GM18858 (cell line): ENCODE measurements at regions not wholly inside any gene's neighbourhood (a gene's known extent, or its start where the extent isn't known, plus 50 kb on each side); places are given as distances from the start of the nearest gene placed in this dataset.

Source experiments
- ATAC-seq: cut with Tn5 transposase; IDR thresholded peaks from one replicate; pipeline ENCODE4 v1.9.1; 2021; ENCODE audit not compliant: unreplicated experiment

DNA sequence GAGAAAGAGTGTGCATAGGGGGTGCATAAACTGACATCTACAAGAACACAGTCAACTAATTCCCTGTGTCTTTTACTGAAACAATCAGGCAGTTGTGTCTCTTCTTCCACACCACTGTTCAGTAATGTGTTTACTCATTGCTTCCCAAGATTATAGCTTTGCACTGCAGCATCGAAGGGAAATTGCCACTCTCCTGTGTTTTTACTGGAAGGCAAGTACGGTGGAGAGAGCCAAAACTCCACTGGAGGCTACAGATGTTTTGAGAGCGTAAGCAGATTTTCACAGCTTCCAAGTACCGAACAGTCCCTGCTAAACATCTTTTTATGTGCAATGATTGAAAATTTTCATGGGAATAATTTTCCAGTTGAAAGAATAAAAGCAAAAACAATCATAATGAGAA lies 510.5 kb upstream of the AKR1E2 start:
- ATAC-seq: no peak

DNA sequence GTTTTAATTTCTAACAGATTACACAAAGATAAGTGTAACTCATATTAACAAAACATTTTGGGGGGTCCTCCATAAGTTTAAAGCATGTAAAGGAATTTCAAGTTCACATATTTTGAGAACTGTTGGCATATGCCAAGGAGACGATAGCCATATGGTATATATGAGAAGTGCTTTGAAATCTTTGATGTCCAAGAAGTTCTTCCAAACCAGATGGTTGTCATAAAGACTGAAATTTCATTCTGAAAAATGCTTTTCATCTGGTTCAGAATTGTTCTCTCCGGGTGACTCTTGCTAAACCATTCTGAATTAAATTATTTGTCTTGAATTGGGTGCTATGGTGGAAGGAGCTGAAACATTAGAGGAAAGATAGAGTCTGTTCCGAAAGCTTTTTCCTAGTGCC lies 513.0 kb upstream of the AKR1E2 start:
- ATAC-seq: no peak

DNA sequence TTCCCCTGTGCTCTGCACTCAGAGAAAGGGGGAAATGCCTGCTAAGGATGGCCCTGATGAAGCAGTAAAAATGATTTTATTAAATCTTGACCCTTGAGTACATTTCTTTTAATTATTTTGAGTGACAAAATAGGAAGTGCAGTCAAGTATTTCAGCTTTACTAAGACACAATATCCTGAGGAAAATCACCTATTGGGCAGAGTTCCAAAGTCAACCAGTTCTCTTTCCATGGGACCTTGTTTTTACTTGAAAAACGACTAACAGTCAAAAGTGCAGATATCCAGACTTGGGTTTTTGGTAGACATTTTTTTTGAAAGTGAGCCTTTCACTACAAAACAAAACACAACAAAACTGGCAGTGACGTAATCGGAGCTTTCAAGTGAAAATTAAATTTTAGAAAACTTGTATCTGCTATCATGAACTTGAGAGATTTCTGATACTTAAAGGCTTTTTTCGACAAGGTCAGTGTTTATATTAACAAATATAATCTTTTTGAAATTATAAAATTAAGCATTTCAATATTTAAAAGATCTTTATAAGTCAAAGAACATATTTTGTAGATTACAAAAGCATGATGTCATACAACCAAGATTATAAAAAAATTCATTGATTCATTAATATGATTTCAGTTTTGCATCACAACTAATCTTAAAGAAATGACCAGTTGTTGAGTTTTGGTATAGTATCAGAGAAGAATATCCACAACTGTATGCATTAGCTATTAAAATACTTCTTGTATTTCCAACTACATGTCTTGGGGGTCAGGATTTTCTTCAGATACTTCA lies 513.8 kb upstream of the AKR1E2 start:
- ATAC-seq: no peak

DNA sequence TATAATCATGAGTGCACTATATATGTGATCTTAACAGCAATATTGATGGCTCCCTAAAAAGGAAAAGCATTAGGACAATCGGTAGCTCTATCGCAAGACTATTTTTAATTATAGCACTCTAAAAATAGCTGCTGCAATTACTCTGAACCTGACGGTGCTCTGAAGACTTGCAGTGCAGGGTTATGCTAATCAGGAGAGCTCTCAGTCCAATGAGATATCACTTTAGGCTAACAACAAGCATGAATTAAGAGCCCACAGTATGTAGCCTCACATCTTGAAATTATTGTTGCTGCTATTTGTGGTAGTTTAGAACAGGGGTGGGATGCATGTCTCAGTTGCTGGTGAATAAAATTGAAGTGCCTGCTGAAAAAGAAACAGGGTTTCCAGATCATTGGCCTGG lies 515.8 kb upstream of the AKR1E2 start:
- no peak for ATAC-seq

DNA sequence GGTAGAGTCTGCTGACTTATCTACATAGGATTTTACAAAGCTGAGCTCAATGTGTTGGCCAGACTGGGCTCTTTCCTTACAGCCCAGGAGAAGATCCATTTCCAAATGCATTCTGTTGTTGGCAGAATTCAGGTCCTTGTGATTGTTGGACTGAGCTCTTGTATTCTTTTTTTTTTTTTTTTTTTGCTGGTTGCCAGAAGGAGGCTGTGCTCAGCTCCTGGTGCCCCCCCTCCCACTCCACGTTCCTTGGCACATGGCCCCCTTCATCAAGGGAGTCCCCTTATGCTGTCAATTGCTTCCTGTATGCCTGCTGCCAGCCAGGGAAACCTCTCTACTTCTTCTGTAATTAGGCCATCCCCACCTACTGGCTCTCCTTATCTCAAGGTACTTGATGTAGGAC lies 518.1 kb upstream of the AKR1E2 start:
- no peak for ATAC-seq

DNA sequence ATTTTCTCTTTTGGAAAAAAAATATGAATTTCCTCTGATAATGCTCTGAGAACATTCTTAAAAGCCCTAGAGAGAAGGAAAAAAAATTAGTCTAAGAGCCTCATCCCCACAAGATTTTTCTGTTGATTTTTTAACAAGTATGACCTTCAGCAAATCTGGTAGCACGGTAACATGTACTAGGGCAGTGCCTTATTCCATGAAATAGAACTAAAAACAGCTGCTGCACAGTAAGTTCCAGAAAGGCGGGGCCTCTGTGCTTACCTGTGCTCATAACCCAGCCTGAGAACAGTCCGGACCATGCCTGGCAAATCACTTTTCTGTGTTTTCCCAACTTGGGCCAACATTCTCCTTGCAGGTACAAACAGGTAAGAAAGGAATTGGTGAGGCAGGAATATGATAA lies 519.1 kb upstream of the AKR1E2 start:
- no peak for ATAC-seq

DNA sequence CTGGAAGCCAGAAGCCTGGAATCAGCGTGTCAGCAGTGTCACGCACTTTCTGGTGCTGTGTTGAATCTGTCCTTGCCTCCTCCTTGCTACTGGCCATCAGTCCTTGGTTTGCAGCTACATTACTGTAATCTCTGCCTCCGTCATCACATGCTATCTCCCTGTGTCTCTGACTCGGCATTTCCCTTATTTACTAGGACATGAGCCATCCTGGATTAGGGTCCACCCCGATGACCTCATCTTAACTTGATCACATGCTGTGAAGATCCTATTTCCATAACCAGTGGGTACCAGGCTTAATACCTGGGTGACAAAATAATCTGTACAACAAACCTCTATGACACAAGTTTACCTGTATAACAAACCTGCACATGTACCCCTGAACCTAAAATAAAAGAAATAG lies 518.0 kb upstream of the KLF6 start:
- no peak for ATAC-seq

DNA sequence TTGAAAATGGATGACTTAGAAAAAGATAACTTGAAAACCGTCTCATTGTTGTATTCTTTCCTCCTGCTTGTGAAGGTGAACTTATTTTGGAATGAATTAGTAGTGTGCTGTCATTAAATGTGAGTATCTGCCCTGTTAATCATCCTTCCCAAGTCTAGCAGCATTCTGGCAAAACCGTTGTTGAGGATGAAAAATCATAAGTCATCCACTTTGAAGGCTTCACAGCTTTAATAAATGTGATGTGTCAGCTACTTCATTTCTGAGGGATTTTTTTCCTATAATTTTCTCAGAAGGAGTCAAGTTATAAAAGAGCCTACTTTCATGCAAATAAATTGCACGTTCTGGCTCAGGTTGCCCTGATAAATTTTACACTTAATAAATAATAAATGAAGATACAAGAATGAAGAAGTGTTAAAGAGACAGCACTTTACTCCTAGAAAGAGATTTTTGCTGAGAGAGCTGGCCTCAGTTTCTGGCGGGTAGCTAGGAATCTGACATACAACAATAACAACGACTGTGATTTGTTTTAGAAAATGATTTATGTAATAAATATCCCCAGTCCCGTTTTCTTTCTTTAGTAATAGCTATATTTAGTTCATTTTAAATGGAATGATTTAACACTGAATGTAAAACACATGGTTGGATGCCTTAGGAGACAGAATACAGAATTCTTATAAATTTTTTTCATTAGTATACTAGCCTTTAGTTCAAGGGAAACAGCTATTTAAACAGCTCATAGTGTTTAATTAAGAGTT lies 516.5 kb upstream of the KLF6 start:
- ATAC-seq: no peak

DNA sequence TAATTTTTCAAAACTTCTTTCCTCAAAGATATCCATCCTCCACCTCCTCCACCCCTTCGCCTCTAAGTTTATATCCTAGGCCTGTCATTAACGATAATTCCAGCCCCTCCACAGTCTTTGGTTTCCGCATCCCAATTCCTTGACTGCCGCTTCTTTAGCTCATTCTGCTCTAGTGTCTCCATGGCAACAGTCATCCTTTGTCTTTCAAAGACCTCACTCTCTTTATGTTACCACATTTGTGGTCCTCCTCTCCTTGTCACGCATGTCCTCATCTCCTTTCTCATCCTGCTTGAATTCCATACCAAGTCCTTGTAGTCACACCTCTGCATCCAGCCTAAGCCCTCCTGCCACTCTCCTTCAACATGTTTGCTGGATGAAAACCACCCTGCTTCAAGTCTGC lies 511.2 kb upstream of the KLF6 start:
- ATAC-seq: no peak

DNA sequence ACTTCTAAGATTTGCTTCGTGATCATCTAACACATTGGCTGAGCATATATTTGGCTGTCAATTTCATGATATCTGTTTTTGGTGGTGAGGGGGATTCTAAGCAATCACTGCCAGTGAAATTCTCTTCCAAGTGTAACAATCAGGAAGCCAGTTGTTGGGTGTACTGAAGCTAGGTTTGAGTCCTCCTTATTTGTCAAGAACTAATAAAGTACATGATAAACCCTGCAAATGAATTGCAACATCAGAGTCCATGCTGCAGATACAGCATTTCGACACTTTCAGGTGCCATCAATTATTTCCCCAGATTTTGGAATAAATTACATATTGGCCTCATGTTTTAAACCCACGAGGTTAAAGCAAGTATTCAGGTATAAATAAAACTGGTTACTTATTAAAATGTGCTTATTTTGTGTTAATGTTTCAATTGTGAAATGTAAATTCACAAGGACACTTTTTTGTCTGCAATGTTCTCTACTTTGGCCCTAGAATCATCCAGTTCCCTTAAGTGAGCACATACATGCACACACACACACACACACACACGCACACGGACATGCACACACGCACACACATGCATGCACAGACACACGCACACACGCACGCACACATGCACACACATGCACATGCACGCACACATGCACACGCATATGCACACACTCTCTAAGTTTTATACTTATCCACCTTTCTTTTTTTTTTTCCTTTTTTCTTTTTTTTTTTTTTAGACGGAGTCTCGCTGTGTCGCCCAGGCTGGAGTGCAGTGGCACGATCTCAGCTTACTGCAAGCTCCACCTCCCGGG lies 510.2 kb upstream of the KLF6 start:
- no peak for ATAC-seq

DNA sequence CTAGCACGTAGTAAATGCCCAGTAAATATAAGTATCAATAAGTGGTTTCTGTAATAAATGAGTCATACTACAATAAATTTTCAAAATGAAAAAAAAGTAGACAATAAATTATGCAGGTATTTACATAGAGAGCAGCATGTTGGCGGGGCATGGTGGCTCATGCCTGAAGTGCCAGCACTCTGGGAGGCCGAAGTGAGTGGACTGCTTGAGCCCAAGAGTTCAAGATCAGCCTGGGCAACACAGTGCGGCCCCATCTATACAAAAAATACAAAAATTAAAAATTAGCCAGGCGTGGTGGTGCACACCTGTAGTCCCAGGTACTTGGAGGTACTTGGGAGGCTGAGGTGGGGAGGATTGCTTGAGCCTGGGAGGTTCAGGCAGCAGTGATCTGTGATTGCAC lies 509.3 kb upstream of the KLF6 start:
- ATAC-seq: no peak

DNA sequence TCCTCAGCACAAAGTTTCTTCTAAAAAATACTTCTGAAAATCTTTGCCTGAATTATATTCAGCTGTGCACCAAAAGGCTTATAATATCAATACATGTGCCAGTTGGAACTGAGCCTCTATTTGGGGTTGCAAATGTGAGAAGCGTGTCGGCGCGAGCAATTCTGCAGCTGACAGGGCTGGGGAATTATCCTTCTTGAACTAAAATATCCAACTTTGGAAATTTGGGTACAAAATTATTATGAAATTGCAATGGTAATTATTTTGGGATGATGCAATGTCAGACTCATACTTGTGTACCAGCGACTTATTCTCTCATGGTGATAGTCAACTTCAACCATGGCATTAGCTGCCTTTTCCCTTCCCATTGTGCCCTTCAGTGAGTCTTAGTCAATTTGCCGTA lies 507.0 kb upstream of the KLF6 start:
- no peak for ATAC-seq

DNA sequence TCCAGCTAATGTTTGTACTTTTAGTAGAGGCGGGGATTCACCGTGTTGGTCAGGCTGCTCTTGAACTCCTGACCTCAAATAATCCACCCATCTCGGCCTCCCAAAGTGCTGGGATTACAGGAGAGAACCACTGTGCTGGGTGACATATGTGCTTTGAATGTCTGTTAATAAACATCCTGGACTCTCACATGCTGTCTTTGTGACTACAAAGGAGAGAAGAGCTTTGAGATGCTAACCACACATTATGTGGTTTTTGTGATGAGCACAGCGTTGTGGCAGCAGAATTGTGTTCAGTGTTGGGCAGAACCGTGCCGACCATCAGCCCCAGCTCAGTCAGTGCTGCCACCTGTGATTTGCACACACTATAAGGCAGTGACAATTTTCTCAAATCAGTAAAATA lies 500.1 kb upstream of the KLF6 start:
- no peak for ATAC-seq

DNA sequence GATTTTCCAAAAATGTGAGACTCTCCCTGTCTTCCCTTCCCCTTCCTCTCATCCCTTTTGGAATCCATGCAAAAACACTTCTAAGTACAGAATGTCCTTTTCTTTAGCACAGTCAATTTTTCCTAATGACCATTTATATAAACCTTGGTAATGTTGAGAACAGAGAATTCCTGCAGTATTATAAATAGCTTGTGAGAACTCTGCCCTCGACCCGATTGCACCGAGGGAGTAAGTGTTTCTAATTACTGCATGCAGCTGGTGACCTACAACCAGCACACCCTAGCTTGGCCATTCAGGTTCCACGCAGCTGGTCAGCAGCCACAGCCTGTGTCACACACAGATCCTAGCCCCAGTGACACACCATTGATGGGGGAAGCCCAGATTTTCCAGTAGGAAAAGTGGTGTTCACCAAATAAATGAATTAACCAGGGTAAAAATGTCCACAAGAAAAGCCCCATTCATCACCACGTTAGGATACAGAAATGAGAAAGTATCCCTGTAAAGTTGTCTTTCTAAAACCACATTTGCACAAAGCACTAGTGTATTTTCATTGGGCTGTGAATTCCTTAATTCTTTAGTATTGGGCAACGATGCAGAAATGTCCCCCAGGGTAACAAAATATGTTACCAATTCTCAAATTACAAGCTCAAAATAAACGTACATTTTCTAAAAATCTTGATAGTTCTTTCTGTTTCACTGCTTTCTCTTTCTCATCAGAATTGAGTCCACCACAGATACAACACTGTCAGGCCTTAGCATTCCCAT lies 499.0 kb upstream of the KLF6 start:
- no peak for ATAC-seq

DNA sequence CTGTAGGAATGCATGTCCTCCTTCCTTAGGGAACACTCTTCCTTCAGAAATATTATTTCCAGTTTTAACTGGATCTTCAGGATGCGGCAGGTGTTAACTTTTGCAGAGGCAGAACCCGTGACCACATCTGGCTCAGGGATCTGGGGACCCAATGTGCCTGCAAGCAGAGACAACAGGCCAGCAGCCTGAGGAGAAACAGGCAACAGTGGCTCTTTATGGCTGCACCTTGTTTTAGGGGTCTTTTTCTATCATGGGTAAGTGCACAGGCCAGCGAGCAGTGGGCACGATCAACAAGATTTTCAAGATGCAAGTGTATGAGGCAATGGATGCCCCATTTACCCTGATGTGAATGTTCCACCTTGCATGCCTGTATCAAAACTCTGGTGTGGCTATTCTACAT lies 497.5 kb upstream of the KLF6 start:
- ATAC-seq: no peak

DNA sequence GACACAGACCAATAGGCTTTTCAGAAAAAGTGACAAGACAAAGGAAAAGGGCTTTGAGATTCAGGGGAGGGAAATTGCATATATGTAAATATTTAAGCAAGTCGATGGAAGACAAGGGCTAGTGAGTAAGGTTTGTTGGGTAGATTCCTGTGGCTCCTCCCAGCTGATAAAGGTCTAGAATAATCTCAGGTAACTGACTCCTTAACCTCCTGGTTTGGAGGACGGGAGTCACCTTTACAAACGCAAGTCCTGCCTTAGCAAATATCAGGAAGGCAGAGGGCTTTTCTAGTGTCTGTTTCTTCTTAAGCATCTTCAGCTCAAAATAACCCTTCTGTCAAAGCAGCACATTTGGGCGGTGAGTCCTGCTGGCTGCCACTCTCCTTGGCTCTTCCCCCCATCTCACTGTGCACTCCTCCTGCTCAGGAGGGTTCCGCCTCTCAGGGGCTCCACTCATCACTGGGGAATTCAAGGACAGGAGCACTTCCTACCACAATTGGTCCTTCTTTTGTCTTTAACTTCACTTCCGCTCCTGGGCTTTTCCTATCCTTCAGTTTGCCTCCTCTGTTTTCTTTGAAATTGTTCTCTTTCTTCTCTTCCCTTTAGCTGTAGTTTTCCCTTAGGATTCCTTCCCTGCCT lies 496.3 kb upstream of the KLF6 start:
- no peak for ATAC-seq

DNA sequence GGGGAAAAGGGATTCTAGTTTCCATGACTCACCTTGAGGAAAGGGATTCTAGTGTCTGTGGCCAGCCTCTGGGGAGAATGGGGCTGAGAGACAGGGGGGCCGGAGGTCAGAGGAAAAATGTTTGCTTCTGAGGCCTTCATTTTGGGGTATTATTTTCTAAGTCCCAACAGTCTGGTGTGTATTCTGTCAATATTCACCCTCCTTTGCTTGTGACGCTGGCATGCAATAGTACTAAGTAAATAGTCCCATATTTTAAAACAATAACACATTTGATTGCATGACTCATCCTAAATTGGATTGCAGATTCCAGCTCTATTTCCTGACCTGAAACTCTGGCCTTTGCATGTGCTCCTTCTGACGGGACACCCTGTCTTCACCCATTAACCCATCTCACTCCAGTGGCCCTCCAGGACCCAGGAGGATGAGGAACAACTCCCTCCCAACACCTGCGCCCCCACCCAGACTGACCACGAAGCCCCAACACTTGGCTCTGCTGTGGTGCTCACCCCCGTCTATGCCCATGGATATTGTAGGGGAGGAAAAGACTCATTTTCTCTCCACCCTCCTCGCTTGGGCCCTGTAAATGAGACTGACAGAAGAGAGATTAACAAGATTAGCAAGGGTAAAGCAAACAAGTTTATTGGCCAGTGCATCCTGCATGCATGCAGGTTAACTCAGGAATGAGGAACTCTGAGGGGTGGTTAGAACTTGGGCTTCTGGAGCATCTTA lies 495.6 kb upstream of the KLF6 start:
- no peak for ATAC-seq

DNA sequence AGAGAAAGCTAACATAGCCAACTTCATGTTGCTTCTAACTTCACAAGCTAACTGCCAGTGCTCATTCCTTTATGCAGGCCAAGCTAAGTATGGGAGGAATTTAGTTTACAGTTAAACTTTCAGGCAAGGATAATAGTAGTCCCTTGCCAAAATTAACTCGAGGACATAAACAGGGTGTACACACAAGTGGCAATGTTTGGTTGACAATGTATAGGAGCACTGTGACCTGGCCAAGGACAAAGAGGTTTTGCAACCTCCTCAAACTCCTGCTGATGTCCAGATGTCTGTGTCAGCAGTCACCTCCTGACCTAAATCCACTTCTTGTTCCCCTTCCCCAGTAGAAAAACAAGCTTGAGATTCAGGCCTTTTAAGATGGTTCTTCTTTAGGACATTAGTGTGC lies 494.6 kb upstream of the KLF6 start:
- ATAC-seq: no peak

DNA sequence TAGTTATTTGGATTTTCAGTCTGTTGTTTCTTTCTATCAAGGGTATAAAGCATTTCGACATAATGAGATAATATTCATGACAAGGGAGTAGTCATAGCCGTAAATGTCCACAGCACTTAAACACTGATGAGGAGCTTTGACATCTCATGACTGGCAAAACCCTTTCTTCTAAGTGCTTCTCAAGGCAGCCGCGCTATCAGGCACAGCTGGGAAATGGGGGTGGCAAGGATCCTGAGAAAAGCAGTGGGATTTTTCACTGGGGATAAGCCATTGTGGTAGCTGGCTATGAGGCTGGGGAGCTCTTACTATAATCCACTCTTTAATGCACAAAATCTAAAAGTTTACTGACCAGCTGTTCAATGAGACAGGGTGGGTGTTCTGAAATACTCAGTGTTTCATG lies 493.2 kb upstream of the KLF6 start:
- no peak for ATAC-seq

DNA sequence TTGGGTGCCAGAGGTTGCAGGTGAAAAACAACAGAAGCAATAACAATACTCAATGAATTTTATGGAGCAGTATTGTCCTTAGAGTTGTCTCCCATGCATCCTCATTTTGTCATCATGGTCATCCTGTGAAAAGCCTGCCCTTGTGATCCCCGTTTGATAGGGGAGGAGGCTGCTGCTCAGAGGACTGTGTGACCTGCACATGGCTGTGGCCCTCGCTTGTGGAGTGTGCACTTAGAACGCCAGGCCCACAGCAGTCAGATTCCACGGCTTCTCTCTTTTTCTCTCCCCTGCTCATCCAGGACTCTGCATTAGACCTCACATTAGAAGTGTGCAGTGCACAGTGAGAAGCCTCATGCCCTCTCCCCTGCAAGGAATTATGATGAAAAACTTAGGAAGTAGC lies 491.1 kb upstream of the KLF6 start:
- ATAC-seq: no peak
